Adrenal gland (tissue), 9 donors: ENCODE measurements at regions not wholly inside any gene's neighbourhood (a gene's known extent, or its start where the extent isn't known, plus 50 kb on each side); places are given as distances from the start of the nearest gene placed in this dataset.

Source experiments
- DNase-seq, 7 donors: peaks; one replicate each; pipeline ENCODE4 v3.0.0-alpha.2; 2019 to 2020
- H3K27ac ChIP-seq, 5 donors: fragments of 200-600 bp; sonication (generic) in 4 of 5; 1 replicate in 3 of 5; 2 replicates in 2 of 5; pipeline versions ENCODE4 v1.5.1 to v1.8.0; 2016 to 2020; ENCODE audit warnings: mild to moderate bottlenecking in 1 of 5
- H3K27me3 ChIP-seq: fragments of 200-600 bp; 2 replicates; pipeline ENCODE4 v1.8.0; 2021
- H3K36me3 ChIP-seq, 2 donors: fragments of 200-600 bp; replicated peaks in 1 of 2; 1 replicate in 1 of 2; 2 replicates in 1 of 2; pipeline versions ENCODE4 v1.5.1 to v1.8.0; 2018 to 2022
- H3K4me1 ChIP-seq, 2 donors: fragments of 200-600 bp; replicated peaks in 1 of 2; 1 replicate in 1 of 2; 2 replicates in 1 of 2; pipeline versions ENCODE4 v1.5.1 to v1.8.0; 2018 to 2021
- H3K4me3 ChIP-seq, 4 donors: fragments of 200-600 bp; sonication (generic) in 3 of 4; one replicate each; pipeline ENCODE4 v1.5.1; 2016 to 2018
- H3K9me3 ChIP-seq, 3 donors: fragments of 200-600 bp; sonication (generic) in 1 of 3; replicated peaks in 1 of 3; 1 replicate in 2 of 3; 2 replicates in 1 of 3; pipeline versions ENCODE4 v1.5.1 to v1.8.0; 2016 to 2021
- POLR2A ChIP-seq, 2 donors: fragments of 450-650 bp; IDR thresholded peaks; one replicate each; pipeline ENCODE4 v1.6.1; 2017; ENCODE audit warnings: antibody characterized with exemption in 2 of 2, mild to moderate bottlenecking in 2 of 2, moderate library complexity in 1 of 2
- WGBS, 4 donors: extraction: QIAGEN DNeasy Blood & Tissue Kit in 2 of 4; methylation state at CpG; one replicate each; pipeline versions ENCODE4 v1.1.5 to v1.1.7; 2013 to 2017; 5-methylcytosine and 5-hydroxymethylcytosine counted together
- intact Hi-C, 2 donors: fragments of 100-400 bp; cut with DNase I; formaldehyde crosslinking; loops; one replicate each; pipeline versions ENCODE4 v1.14.1 to v1.15.0; 2022 to 2023
- TF ChIP-seq, protein P1 (sequence below), 6 experiments: fragments of 450-650 bp in 4 of 6; fragments of 200-600 bp in 2 of 6; sonication (generic) in 1 of 6; IDR thresholded peaks; 1 replicate in 5 of 6; 2 replicates in 1 of 6; pipeline versions ENCODE4 v1.5.1 to v1.8.0; 2016 to 2021; ENCODE audit warnings: antibody characterized with exemption in 6 of 6, mild to moderate bottlenecking in 2 of 6, moderate library complexity in 1 of 6
- donor health status: healthy with polysubstance abuse.
- donor health status: Bipolar disorder and iron deficiency.
- donor health status: DM: yes; HTN: yes; CAD: no.
- donor health status: DM: no; HTN: no; CAD: no.
- donor health status: DM: no; HTN: no; CAD: no.

DNA sequence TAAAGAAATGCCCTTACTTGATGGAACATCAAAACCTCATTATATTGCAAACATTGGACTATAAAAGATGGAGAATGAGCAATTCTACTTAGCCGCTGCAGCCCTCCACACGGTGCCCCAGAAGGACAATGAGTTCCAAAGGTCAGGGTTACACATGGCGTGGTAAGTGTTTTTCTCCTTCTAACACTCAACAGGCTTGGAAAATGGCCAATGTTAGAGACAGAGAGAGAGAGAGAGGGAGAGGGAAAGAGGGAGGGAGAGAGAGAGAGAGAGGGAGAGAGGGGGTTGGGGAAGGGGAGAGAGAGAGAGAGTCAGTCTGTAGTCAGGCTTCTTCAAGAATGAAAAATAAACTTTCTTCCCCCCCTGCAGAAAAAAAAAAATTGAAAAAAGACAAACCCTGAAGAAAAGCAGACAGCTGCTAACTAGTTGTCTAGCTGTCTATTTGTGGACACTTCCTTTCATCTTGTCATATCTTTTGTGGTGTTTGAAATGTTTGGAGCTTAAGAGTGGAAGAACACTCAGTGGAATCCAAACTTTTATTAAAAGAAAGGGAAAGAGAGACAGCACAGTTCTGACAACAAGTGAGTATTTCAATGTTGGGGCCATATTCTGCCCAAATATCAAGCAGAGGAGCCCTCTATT is 324.8 kb downstream of the TMEM38B start:
- TF ChIP-seq POLR2A (IDR thresholded peaks at IDR 0.05) = no peak
- TF ChIP-seq, protein P1, sequence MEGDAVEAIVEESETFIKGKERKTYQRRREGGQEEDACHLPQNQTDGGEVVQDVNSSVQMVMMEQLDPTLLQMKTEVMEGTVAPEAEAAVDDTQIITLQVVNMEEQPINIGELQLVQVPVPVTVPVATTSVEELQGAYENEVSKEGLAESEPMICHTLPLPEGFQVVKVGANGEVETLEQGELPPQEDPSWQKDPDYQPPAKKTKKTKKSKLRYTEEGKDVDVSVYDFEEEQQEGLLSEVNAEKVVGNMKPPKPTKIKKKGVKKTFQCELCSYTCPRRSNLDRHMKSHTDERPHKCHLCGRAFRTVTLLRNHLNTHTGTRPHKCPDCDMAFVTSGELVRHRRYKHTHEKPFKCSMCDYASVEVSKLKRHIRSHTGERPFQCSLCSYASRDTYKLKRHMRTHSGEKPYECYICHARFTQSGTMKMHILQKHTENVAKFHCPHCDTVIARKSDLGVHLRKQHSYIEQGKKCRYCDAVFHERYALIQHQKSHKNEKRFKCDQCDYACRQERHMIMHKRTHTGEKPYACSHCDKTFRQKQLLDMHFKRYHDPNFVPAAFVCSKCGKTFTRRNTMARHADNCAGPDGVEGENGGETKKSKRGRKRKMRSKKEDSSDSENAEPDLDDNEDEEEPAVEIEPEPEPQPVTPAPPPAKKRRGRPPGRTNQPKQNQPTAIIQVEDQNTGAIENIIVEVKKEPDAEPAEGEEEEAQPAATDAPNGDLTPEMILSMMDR (IDR thresholded peaks at IDR 0.05) = no peak
- Histone ChIP-seq H3K27me3 (no peaks in the 10 kb centered on the region), H3K4me1 (no peaks in the 10 kb centered on the region), H3K36me3 (no peaks in the 10 kb centered on the region), H3K9me3 (no peaks in the 10 kb centered on the region), H3K4me3 (no peak overlapping the region), H3K27ac (no peak overlapping the region)
- intact Hi-C loops = no loop called here
- peak in 4 of 7 donors; percentile 6 to 24 (median 11) for DNase-seq
- WGBS, 4 donors = 17 to 27% (median 25%) methylated on average over 3 of the region's 3 CpGs

DNA sequence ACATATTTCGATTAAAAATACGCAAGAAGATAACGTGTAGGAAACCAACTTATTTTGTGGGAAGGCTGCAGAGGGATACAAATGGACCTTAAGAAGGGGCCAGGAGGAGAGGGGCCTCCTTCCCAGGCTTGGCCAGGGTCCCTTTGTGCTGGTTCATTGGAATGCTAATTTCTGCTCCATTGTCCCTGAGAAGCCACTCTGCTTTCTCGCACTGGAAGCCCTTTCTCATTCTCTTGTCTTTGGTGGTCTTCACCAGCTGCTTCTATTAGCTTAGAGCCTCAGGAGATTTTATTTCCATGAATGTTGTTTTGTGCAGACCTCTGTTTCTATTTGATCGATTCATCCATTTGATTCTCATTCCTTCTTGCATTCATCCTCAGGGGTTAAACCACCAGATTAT is 325.4 kb downstream of the TMEM38B start:
- H3K27ac ChIP-seq = no peak overlapping the region
- no peaks in the 10 kb centered on the region for H3K4me1 ChIP-seq
- intact Hi-C loops = no loop called here
- TF ChIP-seq, protein P1 (IDR thresholded peaks at IDR 0.05) = no peak
- no peak for TF ChIP-seq POLR2A (IDR thresholded peaks at IDR 0.05)
- no peaks in the 10 kb centered on the region for H3K36me3 ChIP-seq
- DNase-seq = no peak
- no peaks in the 10 kb centered on the region for H3K27me3 ChIP-seq
- 89 to 93% (median 90%) methylated on average over 5 of the region's 5 CpGs for WGBS, 4 donors
- H3K9me3 ChIP-seq = no peaks in the 10 kb centered on the region
- no peak overlapping the region for H3K4me3 ChIP-seq

DNA sequence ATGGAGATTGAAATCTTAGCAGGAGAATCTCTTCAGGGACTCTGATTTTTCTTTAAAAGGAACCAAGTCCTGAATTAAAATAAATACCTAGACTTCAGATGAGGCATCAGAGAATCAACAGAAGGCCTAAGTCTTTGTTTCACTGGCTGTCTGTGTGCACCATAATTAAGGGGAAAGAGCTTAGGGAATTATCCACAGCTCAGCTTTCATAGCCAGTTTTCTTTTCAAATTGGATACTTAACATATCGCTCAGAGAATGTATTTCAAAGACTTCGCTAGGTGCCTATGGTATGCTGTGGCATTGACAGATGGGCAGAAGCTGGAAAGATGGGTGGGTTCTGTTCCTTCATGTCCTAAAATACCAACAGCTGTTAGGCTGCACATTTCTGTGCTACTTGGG is 325.8 kb downstream of the TMEM38B start:
- Histone ChIP-seq H3K4me3 (no peak overlapping the region), H3K36me3 (no peaks in the 10 kb centered on the region), H3K4me1 (no peaks in the 10 kb centered on the region), H3K27me3 (no peaks in the 10 kb centered on the region), H3K9me3 (no peaks in the 10 kb centered on the region), H3K27ac (no peak overlapping the region)
- 91 to 100% (median 95%) methylated on average over 2 of the region's 2 CpGs for WGBS, 4 donors
- TF ChIP-seq, protein P1 (IDR thresholded peaks at IDR 0.05) = no peak
- no peak for TF ChIP-seq POLR2A (IDR thresholded peaks at IDR 0.05)
- DNase-seq = no peak
- intact Hi-C loops = no loop called here

DNA sequence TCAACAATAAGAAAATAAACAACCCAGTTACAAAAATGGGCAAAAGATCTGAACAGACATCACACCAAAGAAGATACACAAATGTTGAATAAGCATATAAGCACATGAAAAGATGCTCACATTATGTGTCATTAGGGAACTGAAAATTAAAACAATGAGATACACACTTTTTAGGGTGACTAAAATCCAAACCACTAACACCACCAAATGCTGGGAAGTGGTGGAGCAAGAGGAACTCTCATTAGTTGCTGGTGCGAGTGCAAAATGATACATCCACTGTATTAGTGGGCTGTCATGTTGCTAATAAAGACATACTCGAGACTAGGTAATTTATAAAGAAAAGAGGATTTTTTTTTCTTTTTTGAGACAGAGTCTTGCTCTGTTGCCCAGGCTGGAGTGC is 329.1 kb downstream of the TMEM38B start:
- DNase-seq = no peak
- Histone ChIP-seq H3K9me3 (no peaks in the 10 kb centered on the region), H3K4me1 (no peaks in the 10 kb centered on the region), H3K27ac (no peak overlapping the region), H3K36me3 (no peaks in the 10 kb centered on the region), H3K27me3 (no peaks in the 10 kb centered on the region), H3K4me3 (no peak overlapping the region)
- 60 to 94% (median 84%) methylated on average over 2 of the region's 2 CpGs for WGBS, 4 donors
- TF ChIP-seq, protein P1 (IDR thresholded peaks at IDR 0.05) = no peak
- no peak for TF ChIP-seq POLR2A (IDR thresholded peaks at IDR 0.05)
- intact Hi-C loops = no loop called here
